ENCODE measurements at regions not wholly inside any gene's neighbourhood (a gene's known extent, or its start where the extent isn't known, plus 50 kb on each side); places are given as distances from the start of the nearest gene placed in this dataset.

- no TSS peak for BruUV-seq (replicated peaks)
- WGBS, 2 experiments (ENCODE audit: extremely low coverage in 2 of 2, insufficient read length in 1 of 2), result no CpG with 5 or more reads among the region's 4 CpGs
- Histone ChIP-seq H3K27me3 (ENCODE audit: control insufficient read depth, insufficient read depth, low read length) (no peaks in the 10 kb centered on the region), H2AFZ (replicated peaks; ENCODE audit: low read length, poor library complexity) (no peak overlapping the region), H3K9ac (ENCODE audit: low read depth, low read length) (no peak overlapping the region), H3K23ac (ENCODE audit: low read depth, low read length) (no peak overlapping the region), H3K36me3 (ENCODE audit: control insufficient read depth, insufficient read depth, low read length) (no peaks in the 10 kb centered on the region), H3K4me3 (ENCODE audit: insufficient read depth, low read depth, low read length) (no peak overlapping the region), H2BK15ac (ENCODE audit: low read depth, low read length) (no peak overlapping the region), H3K56ac (ENCODE audit: extremely low read depth, insufficient read depth, low read length) (no peak overlapping the region), H4K91ac (ENCODE audit: insufficient read depth, low read depth, low read length) (no peak overlapping the region), H3K79me1 (ENCODE audit: low read depth in 1 of 2, low read length in 2 of 2) (no peaks in the 10 kb centered on the region), H2BK120ac (ENCODE audit: low read depth, low read length) (no peak overlapping the region), H2BK5ac (ENCODE audit: low read depth, low read length, poor library complexity, severe bottlenecking) (no peak overlapping the region), H2BK20ac (ENCODE audit: low read depth, low read length) (no peak overlapping the region), H3K4me1 (ENCODE audit: control insufficient read depth, insufficient read depth, low read length) (no peaks in the 10 kb centered on the region), H2AK9ac (replicated peaks; ENCODE audit: low read depth, low read length, poor library complexity) (no peak overlapping the region), H3K27ac (ENCODE audit: insufficient read depth, low read length) (no peak overlapping the region), H3K9me3 (ENCODE audit: control insufficient read depth, insufficient read depth, low read length) (no peaks in the 10 kb centered on the region), H3K18ac (ENCODE audit: low read depth, low read length) (no peak overlapping the region), H4K5ac (ENCODE audit: low read depth, low read length) (no peak overlapping the region), H3K4ac (ENCODE audit: low read depth, low read length) (no peak overlapping the region), H3K9me1 (ENCODE audit: insufficient read depth, low read length) (no peaks in the 10 kb centered on the region), H3K4me2 (ENCODE audit: low read depth, low read length) (no peak overlapping the region), H2AK5ac (ENCODE audit: low read depth, low read length) (no peak overlapping the region), H4K20me1 (ENCODE audit: insufficient read depth, low read length) (no peaks in the 10 kb centered on the region), H4K8ac (ENCODE audit: low read depth in 2 of 2, low read length in 2 of 2) (no peak overlapping the region), H3K14ac (replicated peaks; ENCODE audit: low read depth, low read length) (no peak overlapping the region)
- dilution Hi-C loops (cut with HindIII; ENCODE audit: low sequenced_read_pairs, unreplicated experiment), result no loop called here
- intact Hi-C loops (cut with micrococcal nuclease), result no loop called here
- in situ Hi-C loops (cut with MboI; ENCODE audit: low sequenced_read_pairs), result no loop called here
- ChIA-PET CTCF (no interaction called here), POLR2A (ENCODE audit: unreplicated experiment) (no interaction called here)
- TF ChIP-seq NFE2L2 (IDR thresholded peaks at IDR 0.05; ENCODE audit: low read depth, low read length) (no peak), ELK1 (IDR thresholded peaks at IDR 0.05; ENCODE audit: borderline replicate concordance, low read depth, low read length) (no peak), RAD21 (IDR thresholded peaks at IDR 0.05; ENCODE audit: low read length) (no peak), SMC3 (IDR thresholded peaks at IDR 0.05; ENCODE audit: low read depth, low read length) (no peak), USF2 (IDR thresholded peaks at IDR 0.05; ENCODE audit: low read depth, low read length) (no peak), MAFK (IDR thresholded peaks at IDR 0.05; ENCODE audit: low read depth, low read length) (no peak), RFX5 (IDR thresholded peaks at IDR 0.05; ENCODE audit: low read depth, low read length) (no peak), MXI1 (IDR thresholded peaks at IDR 0.05; ENCODE audit: borderline replicate concordance, low read depth, low read length) (no peak), FOS (IDR thresholded peaks at IDR 0.05; ENCODE audit: low read depth, low read length) (no peak), CHD1 (IDR thresholded peaks at IDR 0.05; ENCODE audit: low read depth, low read length) (no peak), CEBPB (IDR thresholded peaks at IDR 0.05; ENCODE audit: low read depth, low read length) (no peak), POLR2A (IDR thresholded peaks at IDR 0.05; ENCODE audit: low read depth, low read length) (no peak), MAZ (IDR thresholded peaks at IDR 0.05; ENCODE audit: borderline replicate concordance, low read depth, low read length) (no peak)
- DNase-seq (no peak), ATAC-seq (ENCODE audit: low read depth) (no peak)
Measured at GRCh38 chr7:26492816-26493215, 201.2 kb downstream of the SNX10 start.
